Cerebellar cortex (tissue), 1 donor: ENCODE measurements at regions not wholly inside any gene's neighbourhood (a gene's known extent, or its start where the extent isn't known, plus 50 kb on each side); places are given as distances from the start of the nearest gene placed in this dataset.
"Not testable (repeated sequence)": the region's sequence is repeated elsewhere in the genome, so short reads cannot be mapped to it uniquely, and the experiment has no call there.

Experiments used
- DNase-seq: peaks from one replicate; pipeline ENCODE4 v3.0.0-alpha.2; 2015; ENCODE audit warnings: low spot score

DNA sequence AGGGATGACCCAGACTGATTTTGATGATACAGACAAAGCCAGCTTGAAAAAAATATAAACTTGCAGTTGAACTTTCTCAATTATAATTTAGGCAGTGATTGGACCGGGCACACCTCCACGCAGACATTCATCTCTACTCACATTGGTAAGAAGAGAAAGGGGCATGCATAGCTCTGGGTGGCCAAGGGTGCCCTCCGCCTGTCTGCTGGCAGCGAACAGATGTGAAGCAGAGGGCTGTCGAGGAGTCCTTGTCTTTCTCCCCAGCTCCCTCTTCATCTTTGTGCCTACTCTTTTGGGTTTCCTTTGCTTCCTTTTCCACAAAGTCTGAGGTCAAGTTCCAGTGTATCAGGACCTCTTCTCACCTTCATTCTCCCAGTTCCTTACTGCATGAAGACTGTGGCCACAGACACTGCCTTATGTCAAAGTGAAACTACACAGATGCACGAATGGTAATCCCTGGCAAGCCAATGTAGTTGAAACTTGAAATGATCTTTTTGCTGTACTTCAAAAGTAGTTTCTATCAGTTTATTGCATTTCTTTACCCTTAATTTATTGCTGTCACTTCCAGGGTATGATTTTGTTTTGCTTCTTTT is 343.7 kb upstream of the SOX9 start:
- DNase-seq = no peak

GRCh38 chr17:71779482-71779881 is 341.3 kb upstream of the SOX9 start:
- DNase-seq = no peak

DNA sequence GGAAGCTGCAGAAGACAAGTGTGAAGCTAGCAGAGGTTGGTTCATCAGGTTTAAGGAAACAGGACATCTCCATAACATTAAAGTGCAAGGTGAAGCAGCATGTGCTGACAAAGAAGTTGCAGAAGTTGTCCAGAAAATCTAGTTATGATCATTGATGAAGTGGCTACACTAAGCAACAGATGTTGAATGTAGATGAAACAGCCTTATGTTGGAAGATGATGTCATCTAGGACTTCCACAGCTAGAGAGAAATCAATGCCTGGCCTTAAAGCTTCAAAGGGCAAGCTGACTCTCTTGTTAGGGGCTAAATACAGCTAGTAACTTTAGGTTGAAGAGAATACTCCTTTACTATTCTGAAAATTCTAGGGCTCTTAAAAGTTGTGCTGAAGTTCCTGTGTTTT is 340.2 kb upstream of the SOX9 start:
- DNase-seq = no peak

DNA sequence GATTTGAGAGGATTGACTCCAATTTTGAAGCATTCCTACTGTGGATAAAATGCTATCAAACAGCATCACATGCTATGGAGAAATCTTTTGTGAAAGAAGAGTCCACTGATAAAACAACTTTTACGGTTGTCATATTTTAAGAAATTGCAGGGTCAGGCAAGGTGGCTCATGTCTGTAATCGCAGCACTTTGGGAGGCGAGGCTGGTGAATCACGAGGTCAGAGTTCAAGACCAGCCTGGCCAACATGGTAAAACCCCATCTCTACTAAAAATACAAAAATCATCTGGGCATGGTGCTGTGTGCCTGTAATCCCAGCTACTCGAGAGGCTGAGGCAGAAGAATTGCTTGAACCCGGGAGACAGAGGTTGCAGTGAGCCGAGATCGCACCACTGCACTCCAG is 338.8 kb upstream of the SOX9 start:
- DNase-seq = not testable (repeated sequence)

GRCh38 chr17:71790791-71791190 is 330.0 kb upstream of the SOX9 start:
- no peak for DNase-seq

DNA sequence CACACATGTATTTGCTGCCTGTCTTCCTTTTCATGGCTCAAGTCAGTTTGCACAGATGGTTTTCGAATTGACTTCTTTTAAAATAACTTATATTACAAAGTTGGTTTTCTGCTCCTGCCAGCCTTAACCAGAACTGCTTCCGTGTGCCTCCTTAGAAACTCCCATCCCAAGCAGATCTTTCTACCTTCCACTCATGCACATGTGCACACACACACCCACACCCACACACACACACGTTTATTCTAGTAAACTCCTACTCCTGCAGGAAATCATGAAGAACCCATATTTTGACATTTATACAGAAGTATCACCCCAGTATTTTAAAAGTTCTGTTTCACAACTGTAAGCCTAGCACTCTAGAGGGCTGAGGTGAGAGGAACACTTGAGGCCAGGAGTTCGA is 329.5 kb upstream of the SOX9 start:
- no peak for DNase-seq

- no peak for DNase-seq
Measured at GRCh38 chr17:71792966-71793365, 327.9 kb upstream of the SOX9 start.

DNA sequence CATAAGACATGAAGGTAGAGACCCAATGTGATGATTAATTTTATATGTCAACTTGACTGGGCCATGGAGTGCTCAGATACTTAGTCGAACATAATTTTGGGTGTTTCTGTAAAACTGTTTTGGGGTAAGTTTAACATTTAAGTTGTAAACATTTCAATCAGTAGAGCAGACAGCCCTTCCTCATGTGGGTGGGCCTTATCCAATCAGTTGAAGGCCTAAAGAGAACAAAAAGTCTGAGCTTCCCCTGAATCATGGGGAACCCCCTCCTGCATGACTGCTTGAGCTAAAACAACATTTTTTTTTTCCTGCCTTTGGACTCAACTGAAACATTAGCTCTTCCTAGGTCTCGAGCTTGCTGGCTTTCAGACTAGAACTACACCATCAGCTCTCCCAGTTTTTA is 327.3 kb upstream of the SOX9 start:
- no peak for DNase-seq

- DNase-seq = no peak
Measured at GRCh38 chr17:71798701-71799100, 322.1 kb upstream of the SOX9 start.

DNA sequence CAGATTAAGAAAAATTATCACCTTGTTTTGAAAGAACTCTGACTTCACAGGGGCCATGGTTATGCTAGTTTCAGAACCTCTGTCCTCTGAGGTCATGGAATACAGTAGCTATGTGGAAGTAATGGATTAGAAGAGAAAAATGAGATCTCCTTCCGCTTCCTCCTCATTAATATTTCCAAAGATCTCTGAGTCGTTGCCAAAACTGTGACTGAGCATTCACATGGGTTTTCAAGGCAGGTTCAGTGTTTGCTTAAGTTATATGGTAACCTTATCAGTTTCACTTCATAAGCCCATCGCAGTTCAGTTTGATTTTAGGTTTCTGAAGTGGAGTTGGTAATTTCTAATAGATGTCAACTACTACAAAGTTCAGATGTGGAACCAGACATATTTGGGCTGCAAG is 321.2 kb upstream of the SOX9 start:
- DNase-seq = no peak

- DNase-seq = no peak
Measured at GRCh38 chr17:71801301-71801700, 319.5 kb upstream of the SOX9 start.

GRCh38 chr17:71802663-71803062 is 318.2 kb upstream of the SOX9 start:
- DNase-seq = no peak

GRCh38 chr17:71803656-71804284 is 317.1 kb upstream of the SOX9 start:
- DNase-seq = no peak

- no peak for DNase-seq
Measured at GRCh38 chr17:71809537-71809936, 311.3 kb upstream of the SOX9 start.

DNA sequence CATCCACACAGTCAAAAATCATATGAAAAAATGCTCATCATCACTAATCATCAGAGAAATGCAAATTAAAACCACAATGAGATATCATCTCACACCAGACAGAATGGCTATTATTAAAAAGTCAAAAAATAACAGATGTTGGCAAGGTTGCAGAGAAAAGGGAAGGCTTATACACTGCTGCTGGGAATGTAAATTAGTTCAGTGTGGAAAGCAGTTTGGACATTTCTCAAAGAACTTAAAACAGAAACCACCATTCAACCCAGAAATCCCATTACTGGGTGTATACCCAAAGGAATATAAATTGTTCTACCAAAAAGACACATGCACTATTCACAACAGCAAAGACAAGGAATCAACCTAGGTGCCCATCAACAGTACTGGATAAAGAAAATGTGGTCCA is 307.0 kb upstream of the SOX9 start:
- DNase-seq = not testable (repeated sequence)

- DNase-seq = no peak
Measured at GRCh38 chr17:71821511-71821910, 299.3 kb upstream of the SOX9 start.

GRCh38 chr17:71824671-71825070 is 296.1 kb upstream of the SOX9 start:
- DNase-seq = no peak

DNA sequence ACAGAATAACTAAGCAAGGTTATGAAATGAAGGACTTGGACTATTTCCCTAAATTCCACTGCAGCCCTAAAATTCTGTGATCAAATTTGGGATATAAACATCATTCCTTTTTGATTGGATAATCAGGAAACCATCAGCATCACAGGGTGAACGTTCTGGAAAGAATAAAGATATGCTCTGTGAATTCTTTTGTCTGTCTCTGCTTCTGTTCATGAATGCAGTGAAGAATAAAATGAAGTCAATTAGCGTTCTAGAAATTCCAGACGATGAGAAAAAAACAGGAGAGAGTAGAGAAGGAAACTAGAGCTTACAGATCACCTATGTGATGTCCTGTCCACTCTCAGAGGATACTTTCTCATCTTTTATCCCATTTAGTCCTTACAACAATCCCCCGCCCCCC is 295.1 kb upstream of the SOX9 start:
- no peak for DNase-seq

GRCh38 chr17:71828182-71828596 is 292.6 kb upstream of the SOX9 start:
- peak; percentile 21 for DNase-seq

DNA sequence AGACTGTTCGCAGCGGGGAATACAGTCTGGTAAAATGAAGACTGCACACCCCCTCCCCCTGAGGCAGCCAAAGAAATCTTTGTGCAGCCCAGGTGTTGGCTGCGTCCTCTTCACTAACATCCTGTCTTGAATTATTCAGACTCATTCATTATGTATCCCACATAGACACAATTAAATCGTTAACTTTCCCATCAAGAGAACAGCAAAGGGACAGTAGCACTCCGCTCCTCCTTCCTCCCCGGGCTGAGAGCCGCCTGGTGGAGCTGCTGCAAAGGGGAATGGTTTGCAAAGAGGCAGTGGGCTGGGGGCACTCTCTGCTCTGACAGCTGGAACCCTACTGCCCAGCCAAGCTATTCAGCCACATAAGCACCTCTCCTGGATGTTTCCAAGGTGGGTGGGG is 290.0 kb upstream of the SOX9 start:
- no peak for DNase-seq

GRCh38 chr17:71842986-71843385 is 277.8 kb upstream of the SOX9 start:
- no peak for DNase-seq

- DNase-seq = no peak
Measured at GRCh38 chr17:71845337-71845736, 275.5 kb upstream of the SOX9 start.

DNA sequence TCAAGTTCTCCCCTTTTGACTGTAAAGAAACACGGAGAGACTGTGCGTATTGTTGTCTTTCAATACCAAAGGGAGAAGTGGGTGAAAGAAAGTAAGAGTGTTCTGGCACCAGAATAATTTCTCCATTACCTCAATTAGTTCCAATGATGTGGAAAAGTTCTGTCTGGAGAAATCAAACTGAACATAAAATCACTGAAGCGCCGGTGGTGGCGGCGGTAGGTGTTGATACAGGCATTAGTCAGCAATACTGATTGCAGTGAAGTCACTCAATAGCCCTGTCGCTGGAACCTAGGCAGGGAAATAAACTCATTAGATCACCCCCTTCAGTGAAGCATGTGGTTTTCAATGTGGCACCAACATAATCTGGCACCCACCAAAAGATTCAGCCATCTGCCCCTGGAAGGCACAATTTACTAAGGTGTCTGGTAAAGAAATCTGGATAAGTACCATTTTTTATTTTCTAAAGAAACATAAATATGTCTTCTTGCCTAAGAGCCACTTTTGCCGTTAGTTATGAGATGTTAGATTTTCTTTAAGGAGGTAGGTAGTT is 274.2 kb upstream of the SOX9 start:
- no peak for DNase-seq
